ENCODE measurements at regions not wholly inside any gene's neighbourhood (a gene's known extent, or its start where the extent isn't known, plus 50 kb on each side); places are given as distances from the start of the nearest gene placed in this dataset.

DNA sequence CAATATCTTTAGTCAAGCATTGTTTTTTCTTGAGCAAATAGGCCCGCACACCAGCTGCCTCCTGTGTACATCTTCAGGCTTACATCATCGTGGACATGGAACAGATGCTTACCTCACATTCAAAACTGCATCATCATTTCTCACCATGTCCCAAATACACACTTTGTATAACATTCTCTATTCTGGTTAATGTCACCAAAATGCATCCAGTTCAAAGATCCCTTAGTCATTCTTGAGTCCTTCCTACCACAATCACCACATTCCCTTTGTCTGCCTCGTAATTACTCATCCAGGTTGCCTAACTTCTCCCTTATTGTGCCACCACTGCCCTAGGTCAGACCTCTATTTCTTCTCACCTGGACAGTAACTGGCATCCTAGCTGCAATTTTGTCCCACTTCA lies 373.7 kb upstream of the GALNT5 start:
- ATAC-seq (ENCODE audit: low FRiP score) (no peak), DNase-seq (ENCODE audit: low spot score) (no peak)
- TF ChIP-seq, protein P1, sequence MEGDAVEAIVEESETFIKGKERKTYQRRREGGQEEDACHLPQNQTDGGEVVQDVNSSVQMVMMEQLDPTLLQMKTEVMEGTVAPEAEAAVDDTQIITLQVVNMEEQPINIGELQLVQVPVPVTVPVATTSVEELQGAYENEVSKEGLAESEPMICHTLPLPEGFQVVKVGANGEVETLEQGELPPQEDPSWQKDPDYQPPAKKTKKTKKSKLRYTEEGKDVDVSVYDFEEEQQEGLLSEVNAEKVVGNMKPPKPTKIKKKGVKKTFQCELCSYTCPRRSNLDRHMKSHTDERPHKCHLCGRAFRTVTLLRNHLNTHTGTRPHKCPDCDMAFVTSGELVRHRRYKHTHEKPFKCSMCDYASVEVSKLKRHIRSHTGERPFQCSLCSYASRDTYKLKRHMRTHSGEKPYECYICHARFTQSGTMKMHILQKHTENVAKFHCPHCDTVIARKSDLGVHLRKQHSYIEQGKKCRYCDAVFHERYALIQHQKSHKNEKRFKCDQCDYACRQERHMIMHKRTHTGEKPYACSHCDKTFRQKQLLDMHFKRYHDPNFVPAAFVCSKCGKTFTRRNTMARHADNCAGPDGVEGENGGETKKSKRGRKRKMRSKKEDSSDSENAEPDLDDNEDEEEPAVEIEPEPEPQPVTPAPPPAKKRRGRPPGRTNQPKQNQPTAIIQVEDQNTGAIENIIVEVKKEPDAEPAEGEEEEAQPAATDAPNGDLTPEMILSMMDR (IDR thresholded peaks at IDR 0.05) = no peak

DNA sequence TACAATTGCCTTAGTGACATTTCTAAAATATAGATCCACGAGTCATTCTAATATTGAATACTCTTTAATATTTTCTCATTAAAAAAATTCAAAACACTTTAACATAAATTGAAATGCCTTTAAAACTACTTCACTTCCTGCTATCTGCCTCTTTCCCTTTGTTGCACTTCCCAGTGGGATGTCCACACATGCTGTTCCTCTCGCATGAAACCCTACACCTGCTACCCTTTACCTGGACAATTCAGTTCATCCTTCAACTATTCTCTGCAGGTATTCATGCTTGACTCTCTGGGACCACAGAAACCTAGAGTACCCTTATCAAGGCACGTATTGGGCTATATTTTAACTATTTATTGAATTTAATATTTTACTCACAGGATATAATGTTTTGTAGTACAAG lies 373.3 kb upstream of the GALNT5 start:
- ATAC-seq (ENCODE audit: low FRiP score) (no peak), DNase-seq (ENCODE audit: low spot score) (no peak)
- TF ChIP-seq, protein P1 (IDR thresholded peaks at IDR 0.05) = no peak

DNA sequence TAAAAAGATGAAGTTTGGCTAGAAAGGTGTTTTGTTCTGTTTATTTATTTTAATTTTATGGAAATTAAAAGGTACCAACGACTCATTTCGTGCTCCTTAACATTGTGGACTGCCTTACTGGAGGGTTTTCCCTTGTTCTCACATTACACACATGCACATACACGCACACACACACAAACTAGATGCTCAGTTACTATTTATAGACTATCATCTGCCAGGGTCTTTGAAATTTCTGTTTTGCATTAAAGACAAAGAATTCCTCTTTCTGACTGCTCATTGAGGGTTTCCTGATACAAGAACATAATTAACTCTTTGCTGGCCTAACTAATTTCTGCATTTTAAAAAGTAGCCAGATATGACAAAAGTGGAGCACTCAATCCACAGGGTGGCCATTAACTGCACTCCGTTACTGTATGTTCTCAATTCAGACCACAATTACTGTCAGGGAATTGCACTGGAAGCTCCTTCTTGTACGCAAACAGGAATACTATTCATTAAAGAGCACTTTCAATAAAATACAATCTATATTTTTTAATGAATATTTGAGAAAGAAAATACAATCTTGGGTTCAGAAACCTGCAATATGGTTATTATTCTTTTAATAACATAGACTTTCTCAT lies 366.9 kb upstream of the GALNT5 start:
- TF ChIP-seq, protein P1 (IDR thresholded peaks at IDR 0.05) = no peak

DNA sequence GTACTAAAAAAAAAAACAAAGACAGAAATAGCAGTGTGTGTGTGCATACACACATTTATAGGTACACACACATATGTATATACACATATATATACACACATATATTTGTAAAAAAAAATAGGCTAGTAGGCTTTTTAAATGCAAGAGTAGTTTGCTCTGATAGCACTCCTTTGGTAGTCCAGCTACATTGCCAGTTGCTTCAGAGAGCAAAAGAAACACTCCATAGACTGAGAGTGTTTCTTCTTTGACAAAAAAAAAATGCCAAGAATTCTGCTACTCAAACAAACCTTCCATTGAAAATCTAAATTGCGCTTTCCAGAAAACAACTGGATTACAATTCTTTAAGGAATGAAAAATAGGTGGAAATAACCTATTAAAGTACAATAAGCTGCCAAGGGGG lies 365.9 kb upstream of the GALNT5 start:
- ATAC-seq (ENCODE audit: low FRiP score) (no peak), DNase-seq (ENCODE audit: low spot score) (no peak)
- TF ChIP-seq, protein P1 (IDR thresholded peaks at IDR 0.05) = no peak

More for the DNA sequence above, 366.9 kb upstream of the GALNT5 start:
- DNase-seq (ENCODE audit: low spot score) = no peak
- no peak for ATAC-seq (ENCODE audit: low FRiP score)

DNA sequence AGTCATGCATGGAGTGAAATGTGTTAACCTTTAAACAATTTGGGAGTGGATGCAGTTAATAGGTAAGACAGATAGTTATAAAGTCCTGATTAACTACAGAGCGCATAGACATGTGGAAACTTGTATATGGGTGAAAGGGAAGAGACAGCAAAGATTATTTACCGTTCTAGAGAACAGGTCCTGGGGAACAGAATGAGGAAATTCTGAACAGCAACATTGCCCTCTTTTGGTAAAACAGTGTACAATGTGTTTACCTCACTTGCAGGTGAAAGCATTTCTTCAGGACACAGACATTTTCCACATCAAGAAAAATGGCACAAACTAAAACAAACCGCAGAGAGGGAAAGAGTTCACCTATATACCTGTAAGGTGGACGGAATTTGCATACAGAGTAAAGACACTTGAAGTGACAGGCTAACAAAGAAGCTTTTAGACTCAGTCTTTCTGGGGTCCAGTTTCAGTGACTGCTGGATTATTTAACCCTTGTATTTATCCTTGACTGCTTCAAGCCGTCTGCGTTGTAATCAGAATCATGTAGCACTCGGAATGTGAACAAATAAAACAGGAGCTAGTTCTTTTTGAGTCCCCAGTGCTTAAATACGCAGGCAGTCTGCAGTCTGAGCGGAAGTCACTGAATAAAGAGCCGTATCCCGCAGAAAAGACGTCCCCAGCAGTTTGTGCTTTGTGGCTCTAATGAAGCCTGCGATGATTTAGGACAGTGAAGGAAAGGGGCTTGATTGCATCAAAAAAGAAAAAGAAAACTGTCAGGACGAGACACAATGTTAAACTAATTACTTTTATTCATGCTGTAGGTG lies 364.8 kb upstream of the GALNT5 start:
- DNase-seq (ENCODE audit: low spot score) = no peak
- TF ChIP-seq, protein P1 (IDR thresholded peaks at IDR 0.05) = no peak
- ATAC-seq (ENCODE audit: low FRiP score) = no peak

DNA sequence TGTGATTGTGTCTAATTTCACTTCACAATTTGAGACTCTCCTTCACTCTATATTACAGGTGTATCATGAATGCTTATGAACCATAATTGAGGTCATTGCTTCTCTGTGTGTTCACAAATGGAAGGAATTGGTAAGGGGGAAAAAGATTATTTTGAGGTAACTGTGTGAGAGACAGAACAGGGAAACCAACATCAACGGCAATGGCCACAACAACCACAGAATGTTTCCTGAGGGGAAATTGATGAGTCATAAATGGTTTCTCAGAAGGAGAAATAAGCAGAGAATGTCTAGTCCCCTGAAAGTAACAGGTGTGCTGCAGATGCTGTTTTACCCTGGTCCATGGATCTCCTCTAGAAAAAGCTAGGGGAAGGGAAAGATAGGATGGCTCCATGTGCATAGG lies 361.2 kb upstream of the GALNT5 start:
- no peak for ATAC-seq (ENCODE audit: low FRiP score)
- TF ChIP-seq, protein P1 (IDR thresholded peaks at IDR 0.05) = no peak
- no peak for DNase-seq (ENCODE audit: low spot score)

DNA sequence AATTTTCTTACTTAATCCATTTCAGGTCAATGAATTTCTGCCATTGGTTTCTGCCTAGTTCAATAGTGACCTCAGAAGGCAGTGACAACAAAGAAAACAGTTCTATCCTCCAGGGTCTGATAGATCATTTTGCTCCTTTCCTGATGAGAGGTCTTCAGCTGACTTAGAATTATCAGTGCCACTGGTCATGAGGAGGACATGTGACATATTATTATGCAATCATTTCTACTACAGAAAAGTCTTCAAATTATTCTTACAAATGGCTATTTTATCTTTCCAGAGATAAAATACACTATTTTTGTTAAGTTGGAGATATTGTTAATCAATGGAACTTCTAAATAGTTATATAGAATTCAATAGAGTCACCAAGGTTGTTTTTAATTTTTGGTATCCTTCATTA lies 360.0 kb upstream of the GALNT5 start:
- no peak for ATAC-seq (ENCODE audit: low FRiP score)

More for the DNA sequence above, 360.0 kb upstream of the GALNT5 start:
- TF ChIP-seq, protein P1 (IDR thresholded peaks at IDR 0.05) = no peak
- no peak for DNase-seq (ENCODE audit: low spot score)
